GM12878 (cell line): ENCODE measurements at regions not wholly inside any gene's neighbourhood (a gene's known extent, or its start where the extent isn't known, plus 50 kb on each side); places are given as distances from the start of the nearest gene placed in this dataset.

Experiments used
- ETV6 ChIP-seq, 2 experiments: fragments of 450-650 bp in 1 of 2; IDR thresholded peaks in 1 of 2; conservative IDR thresholded peaks in 1 of 2; 2 replicates each; pipeline ENCODE4 v1.6.1; 2014; ENCODE audit warnings: antibody characterized with exemption in 1 of 2, borderline replicate concordance in 1 of 2, low read depth in 1 of 2, mild to moderate bottlenecking in 1 of 2, moderate library complexity in 1 of 2
- EZH2 ChIP-seq: IDR thresholded peaks from 2 replicates; pipeline ENCODE4 v1.6.1; 2012; ENCODE audit warnings: low read depth, mild to moderate bottlenecking, control low read depth, inconsistent platforms, low read length, borderline replicate concordance; ENCODE audit not compliant: control insufficient read depth
- NFIC ChIP-seq: IDR thresholded peaks from 2 replicates; pipeline ENCODE4 v1.6.1; 2012; ENCODE audit warnings: low read depth, mild to moderate bottlenecking, inconsistent platforms, low read length, moderate library complexity
- POLR2A ChIP-seq: IDR thresholded peaks from 2 replicates; pipeline ENCODE4 v1.6.1; 2011; ENCODE audit warnings: low read depth, mild to moderate bottlenecking, low read length
- SP1 ChIP-seq: IDR thresholded peaks from one replicate; pipeline ENCODE4 v1.6.1; 2011; ENCODE audit warnings: low read depth, low read length
- USF1 ChIP-seq: IDR thresholded peaks from 2 replicates; pipeline ENCODE4 v1.6.1; 2011; ENCODE audit warnings: borderline replicate concordance, low read depth, mild to moderate bottlenecking, moderate library complexity, mixed read lengths, low read length; ENCODE audit not compliant: insufficient read depth; ENCODE audit errors: extremely low read length
- ZBTB40 ChIP-seq: fragments of 450-650 bp; IDR thresholded peaks from 2 replicates; pipeline ENCODE4 v1.6.1; 2016; ENCODE audit warnings: mild to moderate bottlenecking, moderate library complexity, borderline replicate concordance
- TF ChIP-seq, protein P1 (sequence below), 3 experiments: IDR thresholded peaks in 2 of 3; conservative IDR thresholded peaks in 1 of 3; 2 replicates each; pipeline ENCODE4 v1.5.1; 2011; ENCODE audit warnings: low read depth in 3 of 3, low read length in 3 of 3, mild to moderate bottlenecking in 3 of 3, control low read depth in 2 of 3, moderate library complexity in 2 of 3, inconsistent platforms in 1 of 3, mixed read lengths in 1 of 3; ENCODE audit not compliant: control insufficient read depth in 2 of 3, insufficient read depth in 1 of 3; ENCODE audit errors: extremely low read depth in 1 of 3
- TF ChIP-seq, protein P2 (sequence below): IDR thresholded peaks from 2 replicates; pipeline ENCODE4 v1.6.1; 2011; ENCODE audit warnings: borderline replicate concordance, low read depth, mild to moderate bottlenecking, moderate library complexity, low read length; ENCODE audit not compliant: insufficient read depth, poor library complexity, severe bottlenecking
- TF ChIP-seq, protein P3 (sequence below): IDR thresholded peaks from 2 replicates; pipeline ENCODE4 v1.6.1; 2012; ENCODE audit warnings: mild to moderate bottlenecking, low read depth, low read length

- TF ChIP-seq SP1 (no peak), POLR2A (no peak), USF1 (no peak), NFIC (no peak), EZH2 (no peak), ETV6 (conservative IDR thresholded peaks at IDR 0.05 in 1 of 2, IDR thresholded peaks at IDR 0.05 in 1 of 2; ENCODE audit: borderline replicate concordance in 1 of 2, low read depth in 1 of 2) (no peak), ZBTB40 (no peak)
- TF ChIP-seq, protein P1, sequence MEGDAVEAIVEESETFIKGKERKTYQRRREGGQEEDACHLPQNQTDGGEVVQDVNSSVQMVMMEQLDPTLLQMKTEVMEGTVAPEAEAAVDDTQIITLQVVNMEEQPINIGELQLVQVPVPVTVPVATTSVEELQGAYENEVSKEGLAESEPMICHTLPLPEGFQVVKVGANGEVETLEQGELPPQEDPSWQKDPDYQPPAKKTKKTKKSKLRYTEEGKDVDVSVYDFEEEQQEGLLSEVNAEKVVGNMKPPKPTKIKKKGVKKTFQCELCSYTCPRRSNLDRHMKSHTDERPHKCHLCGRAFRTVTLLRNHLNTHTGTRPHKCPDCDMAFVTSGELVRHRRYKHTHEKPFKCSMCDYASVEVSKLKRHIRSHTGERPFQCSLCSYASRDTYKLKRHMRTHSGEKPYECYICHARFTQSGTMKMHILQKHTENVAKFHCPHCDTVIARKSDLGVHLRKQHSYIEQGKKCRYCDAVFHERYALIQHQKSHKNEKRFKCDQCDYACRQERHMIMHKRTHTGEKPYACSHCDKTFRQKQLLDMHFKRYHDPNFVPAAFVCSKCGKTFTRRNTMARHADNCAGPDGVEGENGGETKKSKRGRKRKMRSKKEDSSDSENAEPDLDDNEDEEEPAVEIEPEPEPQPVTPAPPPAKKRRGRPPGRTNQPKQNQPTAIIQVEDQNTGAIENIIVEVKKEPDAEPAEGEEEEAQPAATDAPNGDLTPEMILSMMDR (IDR thresholded peaks at IDR 0.05 in 2 of 3, conservative IDR thresholded peaks at IDR 0.05 in 1 of 3; ENCODE audit: control insufficient read depth in 2 of 3, extremely low read depth in 1 of 3, insufficient read depth in 1 of 3, low read depth in 3 of 3, low read length in 3 of 3) = no peak
- TF ChIP-seq, protein P2, sequence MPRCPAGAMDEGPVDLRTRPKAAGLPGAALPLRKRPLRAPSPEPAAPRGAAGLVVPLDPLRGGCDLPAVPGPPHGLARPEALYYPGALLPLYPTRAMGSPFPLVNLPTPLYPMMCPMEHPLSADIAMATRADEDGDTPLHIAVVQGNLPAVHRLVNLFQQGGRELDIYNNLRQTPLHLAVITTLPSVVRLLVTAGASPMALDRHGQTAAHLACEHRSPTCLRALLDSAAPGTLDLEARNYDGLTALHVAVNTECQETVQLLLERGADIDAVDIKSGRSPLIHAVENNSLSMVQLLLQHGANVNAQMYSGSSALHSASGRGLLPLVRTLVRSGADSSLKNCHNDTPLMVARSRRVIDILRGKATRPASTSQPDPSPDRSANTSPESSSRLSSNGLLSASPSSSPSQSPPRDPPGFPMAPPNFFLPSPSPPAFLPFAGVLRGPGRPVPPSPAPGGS = no peak
- TF ChIP-seq, protein P3, sequence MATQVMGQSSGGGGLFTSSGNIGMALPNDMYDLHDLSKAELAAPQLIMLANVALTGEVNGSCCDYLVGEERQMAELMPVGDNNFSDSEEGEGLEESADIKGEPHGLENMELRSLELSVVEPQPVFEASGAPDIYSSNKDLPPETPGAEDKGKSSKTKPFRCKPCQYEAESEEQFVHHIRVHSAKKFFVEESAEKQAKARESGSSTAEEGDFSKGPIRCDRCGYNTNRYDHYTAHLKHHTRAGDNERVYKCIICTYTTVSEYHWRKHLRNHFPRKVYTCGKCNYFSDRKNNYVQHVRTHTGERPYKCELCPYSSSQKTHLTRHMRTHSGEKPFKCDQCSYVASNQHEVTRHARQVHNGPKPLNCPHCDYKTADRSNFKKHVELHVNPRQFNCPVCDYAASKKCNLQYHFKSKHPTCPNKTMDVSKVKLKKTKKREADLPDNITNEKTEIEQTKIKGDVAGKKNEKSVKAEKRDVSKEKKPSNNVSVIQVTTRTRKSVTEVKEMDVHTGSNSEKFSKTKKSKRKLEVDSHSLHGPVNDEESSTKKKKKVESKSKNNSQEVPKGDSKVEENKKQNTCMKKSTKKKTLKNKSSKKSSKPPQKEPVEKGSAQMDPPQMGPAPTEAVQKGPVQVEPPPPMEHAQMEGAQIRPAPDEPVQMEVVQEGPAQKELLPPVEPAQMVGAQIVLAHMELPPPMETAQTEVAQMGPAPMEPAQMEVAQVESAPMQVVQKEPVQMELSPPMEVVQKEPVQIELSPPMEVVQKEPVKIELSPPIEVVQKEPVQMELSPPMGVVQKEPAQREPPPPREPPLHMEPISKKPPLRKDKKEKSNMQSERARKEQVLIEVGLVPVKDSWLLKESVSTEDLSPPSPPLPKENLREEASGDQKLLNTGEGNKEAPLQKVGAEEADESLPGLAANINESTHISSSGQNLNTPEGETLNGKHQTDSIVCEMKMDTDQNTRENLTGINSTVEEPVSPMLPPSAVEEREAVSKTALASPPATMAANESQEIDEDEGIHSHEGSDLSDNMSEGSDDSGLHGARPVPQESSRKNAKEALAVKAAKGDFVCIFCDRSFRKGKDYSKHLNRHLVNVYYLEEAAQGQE = no peak
Measured at GRCh38 chr15:47964229-47964628, 156.6 kb upstream of the SLC24A5 start.
